ENCODE measurements at regions not wholly inside any gene's neighbourhood (a gene's known extent, or its start where the extent isn't known, plus 50 kb on each side); places are given as distances from the start of the nearest gene placed in this dataset.

DNA sequence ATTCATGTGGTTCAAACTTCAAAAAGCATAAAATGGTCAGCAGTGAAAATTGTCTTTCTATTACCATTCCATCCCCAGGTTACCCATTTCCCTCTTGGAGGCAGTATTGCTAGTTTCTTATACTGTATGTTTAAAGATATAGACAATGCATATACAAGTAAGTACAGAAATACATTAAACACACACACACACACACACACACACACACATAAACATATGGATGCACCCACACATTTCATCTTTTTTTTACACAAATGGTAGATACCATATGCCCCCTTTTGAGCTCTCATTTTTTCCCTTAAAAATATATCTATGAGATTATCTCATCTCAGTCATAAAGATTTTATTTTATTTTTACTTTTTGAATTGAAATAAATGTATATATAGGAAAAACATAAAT, 79.7 kb downstream of the NEUROD6 start:
- H3K4me3 ChIP-seq (ENCODE audit: low read depth, low read length): no peak overlapping the region
- no peak for DNase-seq (ENCODE audit: low read depth)
- TF ChIP-seq, protein P1, sequence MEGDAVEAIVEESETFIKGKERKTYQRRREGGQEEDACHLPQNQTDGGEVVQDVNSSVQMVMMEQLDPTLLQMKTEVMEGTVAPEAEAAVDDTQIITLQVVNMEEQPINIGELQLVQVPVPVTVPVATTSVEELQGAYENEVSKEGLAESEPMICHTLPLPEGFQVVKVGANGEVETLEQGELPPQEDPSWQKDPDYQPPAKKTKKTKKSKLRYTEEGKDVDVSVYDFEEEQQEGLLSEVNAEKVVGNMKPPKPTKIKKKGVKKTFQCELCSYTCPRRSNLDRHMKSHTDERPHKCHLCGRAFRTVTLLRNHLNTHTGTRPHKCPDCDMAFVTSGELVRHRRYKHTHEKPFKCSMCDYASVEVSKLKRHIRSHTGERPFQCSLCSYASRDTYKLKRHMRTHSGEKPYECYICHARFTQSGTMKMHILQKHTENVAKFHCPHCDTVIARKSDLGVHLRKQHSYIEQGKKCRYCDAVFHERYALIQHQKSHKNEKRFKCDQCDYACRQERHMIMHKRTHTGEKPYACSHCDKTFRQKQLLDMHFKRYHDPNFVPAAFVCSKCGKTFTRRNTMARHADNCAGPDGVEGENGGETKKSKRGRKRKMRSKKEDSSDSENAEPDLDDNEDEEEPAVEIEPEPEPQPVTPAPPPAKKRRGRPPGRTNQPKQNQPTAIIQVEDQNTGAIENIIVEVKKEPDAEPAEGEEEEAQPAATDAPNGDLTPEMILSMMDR (IDR thresholded peaks at IDR 0.05; ENCODE audit: insufficient read depth, low read length, poor library complexity, severe bottlenecking): no peak
- H3K36me3 ChIP-seq (ENCODE audit: control insufficient read depth, insufficient read depth, low read length): no peaks in the 10 kb centered on the region
- no peaks in the 10 kb centered on the region for H3K27me3 ChIP-seq (ENCODE audit: control insufficient read depth, insufficient read depth, low read length)

DNA sequence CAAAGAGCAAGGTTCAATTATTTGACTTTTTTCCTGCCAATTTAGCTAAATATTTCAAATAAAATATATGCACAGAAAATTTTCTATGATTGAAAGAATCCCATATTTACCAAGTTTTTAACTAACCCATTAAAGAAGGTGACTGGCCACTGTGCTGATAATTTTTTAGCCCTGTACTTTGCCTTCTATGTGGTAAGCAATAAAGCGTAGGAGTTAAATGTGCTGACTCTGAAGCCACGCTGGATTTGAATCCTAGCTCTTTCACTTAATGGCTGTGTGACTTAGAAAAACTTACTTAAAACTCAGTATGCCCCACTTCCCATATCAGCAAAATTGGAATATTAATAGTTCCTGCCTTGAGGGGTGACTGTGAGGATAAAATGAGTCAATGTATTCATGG, 82.1 kb downstream of the NEUROD6 start:
- H3K36me3 ChIP-seq (ENCODE audit: control insufficient read depth, insufficient read depth, low read length): no peaks in the 10 kb centered on the region
- H3K27me3 ChIP-seq (ENCODE audit: control insufficient read depth, insufficient read depth, low read length): no peaks in the 10 kb centered on the region
- TF ChIP-seq, protein P1 (IDR thresholded peaks at IDR 0.05; ENCODE audit: insufficient read depth, low read length, poor library complexity, severe bottlenecking): no peak
- no peak overlapping the region for H3K4me3 ChIP-seq (ENCODE audit: low read depth, low read length)
- no peak for DNase-seq (ENCODE audit: low read depth)

DNA sequence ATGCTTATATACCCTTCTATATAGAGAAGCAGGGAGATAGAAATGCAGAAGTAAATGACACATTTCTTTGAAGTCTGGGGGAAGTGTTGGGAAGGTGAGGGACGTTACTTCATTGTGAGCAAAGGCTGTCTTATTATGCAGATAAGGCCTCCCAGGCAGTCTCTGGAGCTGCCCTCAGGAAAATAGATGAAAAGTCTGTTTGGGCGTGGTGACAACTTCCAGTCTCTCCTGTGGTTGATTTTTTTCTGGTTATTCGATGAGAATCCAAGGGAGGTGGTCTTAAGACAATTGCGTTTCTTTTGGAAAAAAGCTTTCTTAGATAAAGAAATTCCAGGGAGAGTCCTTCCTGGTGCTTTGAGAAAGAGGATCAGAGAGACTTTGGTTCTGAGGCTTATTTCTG, 84.0 kb downstream of the NEUROD6 start:
- Histone ChIP-seq H3K27me3 (ENCODE audit: control insufficient read depth, insufficient read depth, low read length) (no peaks in the 10 kb centered on the region), H3K36me3 (ENCODE audit: control insufficient read depth, insufficient read depth, low read length) (no peaks in the 10 kb centered on the region), H3K4me3 (ENCODE audit: low read depth, low read length) (no peak overlapping the region)
- TF ChIP-seq, protein P1 (IDR thresholded peaks at IDR 0.05; ENCODE audit: insufficient read depth, low read length, poor library complexity, severe bottlenecking): no peak
- no peak for DNase-seq (ENCODE audit: low read depth)

DNA sequence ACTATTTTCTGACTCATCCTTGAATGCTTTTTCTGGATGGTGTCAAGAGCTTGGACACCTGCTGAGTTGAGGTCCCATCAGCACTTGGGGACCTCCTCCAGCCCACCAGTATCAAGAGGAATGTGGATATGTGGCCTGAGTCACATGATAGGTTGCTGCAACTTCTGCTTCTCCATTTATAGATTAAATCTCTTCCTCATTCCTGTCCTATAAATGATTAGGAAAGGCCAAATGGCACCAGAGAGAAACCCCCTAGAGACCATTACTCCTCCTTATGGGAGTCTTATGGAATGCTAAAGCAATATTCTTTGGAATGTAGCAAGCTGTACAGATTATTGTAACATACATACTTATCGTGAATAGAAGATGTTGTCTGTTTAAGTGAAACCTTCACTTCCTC, 85.6 kb downstream of the NEUROD6 start:
- Histone ChIP-seq H3K27me3 (ENCODE audit: control insufficient read depth, insufficient read depth, low read length) (no peaks in the 10 kb centered on the region), H3K4me3 (ENCODE audit: low read depth, low read length) (no peak overlapping the region), H3K36me3 (ENCODE audit: control insufficient read depth, insufficient read depth, low read length) (no peaks in the 10 kb centered on the region)
- TF ChIP-seq, protein P1 (IDR thresholded peaks at IDR 0.05; ENCODE audit: insufficient read depth, low read length, poor library complexity, severe bottlenecking): no peak
- DNase-seq (ENCODE audit: low read depth): no peak

DNA sequence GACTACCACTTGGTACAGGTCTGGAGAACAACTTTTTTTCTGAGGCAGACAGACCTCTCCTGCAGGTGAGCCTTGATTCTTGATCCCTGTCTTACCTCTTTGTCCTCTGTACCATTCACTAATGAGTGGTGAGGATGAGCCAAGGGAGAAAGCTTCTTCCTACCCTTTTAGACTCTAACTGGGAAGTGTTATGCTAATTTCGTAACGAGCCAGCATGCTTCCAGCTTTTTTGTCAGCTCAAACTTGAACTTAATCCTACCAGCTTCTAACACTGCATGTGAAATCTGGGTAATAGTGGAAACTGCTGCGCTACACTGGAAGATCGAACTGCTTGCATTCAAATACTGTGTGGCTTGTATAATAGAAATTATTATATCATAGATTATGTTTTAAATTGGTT, 87.0 kb downstream of the NEUROD6 start:
- TF ChIP-seq, protein P1 (IDR thresholded peaks at IDR 0.05; ENCODE audit: insufficient read depth, low read length, poor library complexity, severe bottlenecking): no peak
- H3K4me3 ChIP-seq (ENCODE audit: low read depth, low read length): no peak overlapping the region
- no peaks in the 10 kb centered on the region for H3K27me3 ChIP-seq (ENCODE audit: control insufficient read depth, insufficient read depth, low read length)
- DNase-seq (ENCODE audit: low read depth): no peak
- no peaks in the 10 kb centered on the region for H3K36me3 ChIP-seq (ENCODE audit: control insufficient read depth, insufficient read depth, low read length)

DNA sequence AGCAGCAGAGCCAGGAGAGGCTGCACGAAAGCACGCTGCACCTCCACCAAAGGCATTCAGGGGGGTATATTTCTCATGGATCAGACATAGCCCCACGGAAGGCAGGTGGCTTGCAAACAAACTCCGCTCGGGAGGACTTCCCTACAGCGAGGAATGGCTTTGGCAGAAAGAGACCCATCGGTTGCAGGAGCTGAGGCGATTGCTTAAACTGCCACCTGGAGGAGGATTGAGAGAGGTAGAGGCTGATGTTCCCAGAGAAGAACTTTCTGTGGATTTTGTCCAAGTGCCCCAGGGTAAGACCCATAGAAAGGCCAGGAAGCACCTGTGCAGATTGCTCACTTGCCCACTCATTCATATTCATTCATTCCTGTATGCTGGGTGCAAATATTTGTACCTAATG, 89.1 kb downstream of the NEUROD6 start:
- no peaks in the 10 kb centered on the region for H3K36me3 ChIP-seq (ENCODE audit: control insufficient read depth, insufficient read depth, low read length)
- no peaks in the 10 kb centered on the region for H3K27me3 ChIP-seq (ENCODE audit: control insufficient read depth, insufficient read depth, low read length)
- TF ChIP-seq, protein P1 (IDR thresholded peaks at IDR 0.05; ENCODE audit: insufficient read depth, low read length, poor library complexity, severe bottlenecking): no peak
- DNase-seq (ENCODE audit: low read depth): no peak
- no peak overlapping the region for H3K4me3 ChIP-seq (ENCODE audit: low read depth, low read length)
